ENCODE measurements at regions not wholly inside any gene's neighbourhood (a gene's known extent, or its start where the extent isn't known, plus 50 kb on each side); places are given as distances from the start of the nearest gene placed in this dataset.

DNA sequence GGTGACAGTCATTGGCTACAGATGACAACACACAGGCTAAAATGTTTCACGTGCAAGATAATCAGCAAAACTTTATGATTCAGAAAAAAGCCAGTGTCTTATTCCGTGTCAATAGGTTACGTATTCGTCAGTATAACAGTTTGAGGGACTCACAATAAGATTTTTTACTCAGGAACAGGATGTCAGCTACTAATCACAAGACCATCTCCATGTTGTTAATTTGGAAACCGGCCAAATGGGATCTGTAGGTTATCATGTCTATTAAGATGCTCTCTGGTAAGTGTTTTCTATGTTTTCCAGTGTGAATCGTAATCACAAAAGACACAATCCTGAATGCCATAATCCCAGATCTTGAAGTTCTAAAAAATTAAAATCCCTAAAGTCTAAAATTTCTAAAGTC lies 197.3 kb downstream of the ETV1 start:
- TF ChIP-seq EZH2 (IDR thresholded peaks at IDR 0.05; ENCODE audit: low read depth), result no peak
- TF ChIP-seq, protein P1, sequence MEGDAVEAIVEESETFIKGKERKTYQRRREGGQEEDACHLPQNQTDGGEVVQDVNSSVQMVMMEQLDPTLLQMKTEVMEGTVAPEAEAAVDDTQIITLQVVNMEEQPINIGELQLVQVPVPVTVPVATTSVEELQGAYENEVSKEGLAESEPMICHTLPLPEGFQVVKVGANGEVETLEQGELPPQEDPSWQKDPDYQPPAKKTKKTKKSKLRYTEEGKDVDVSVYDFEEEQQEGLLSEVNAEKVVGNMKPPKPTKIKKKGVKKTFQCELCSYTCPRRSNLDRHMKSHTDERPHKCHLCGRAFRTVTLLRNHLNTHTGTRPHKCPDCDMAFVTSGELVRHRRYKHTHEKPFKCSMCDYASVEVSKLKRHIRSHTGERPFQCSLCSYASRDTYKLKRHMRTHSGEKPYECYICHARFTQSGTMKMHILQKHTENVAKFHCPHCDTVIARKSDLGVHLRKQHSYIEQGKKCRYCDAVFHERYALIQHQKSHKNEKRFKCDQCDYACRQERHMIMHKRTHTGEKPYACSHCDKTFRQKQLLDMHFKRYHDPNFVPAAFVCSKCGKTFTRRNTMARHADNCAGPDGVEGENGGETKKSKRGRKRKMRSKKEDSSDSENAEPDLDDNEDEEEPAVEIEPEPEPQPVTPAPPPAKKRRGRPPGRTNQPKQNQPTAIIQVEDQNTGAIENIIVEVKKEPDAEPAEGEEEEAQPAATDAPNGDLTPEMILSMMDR (conservative IDR thresholded peaks at IDR 0.05), result no peak
- no peaks in the 10 kb centered on the region for H3K27me3 ChIP-seq (ENCODE audit: insufficient read depth, low read depth)
- no peak overlapping the region for H3K27ac ChIP-seq
- DNase-seq, result no peak
- H3K9me3 ChIP-seq (ENCODE audit: insufficient read depth, low read depth), result no peaks in the 10 kb centered on the region
- no peaks in the 10 kb centered on the region for H3K36me3 ChIP-seq (ENCODE audit: low read depth)
- ChIA-PET CTCF (no interaction called here), POLR2A (ENCODE audit: unreplicated experiment) (no interaction called here)
- H3F3A ChIP-seq (ENCODE audit: insufficient read depth, low read depth), result no peaks in the 10 kb centered on the region
- H4K20me1 ChIP-seq (ENCODE audit: insufficient read depth), result no peaks in the 10 kb centered on the region
- peaks cover 3% of the 10 kb centered on the region for H3K9me2 ChIP-seq (ENCODE audit: insufficient read depth)
- no peaks in the 10 kb centered on the region for H3K79me2 ChIP-seq (ENCODE audit: low read depth)
- H2AFZ ChIP-seq, result no peak overlapping the region
- intact Hi-C loops (cut with micrococcal nuclease; ENCODE audit: unreplicated experiment), result no loop called here
- no peak overlapping the region for H3K4me3 ChIP-seq
- H3K4me1 ChIP-seq (replicated peaks; ENCODE audit: insufficient read depth), result no peaks in the 10 kb centered on the region
- no peak overlapping the region for H3K4me2 ChIP-seq
- no TSS peak for BruUV-seq (replicated peaks)

DNA sequence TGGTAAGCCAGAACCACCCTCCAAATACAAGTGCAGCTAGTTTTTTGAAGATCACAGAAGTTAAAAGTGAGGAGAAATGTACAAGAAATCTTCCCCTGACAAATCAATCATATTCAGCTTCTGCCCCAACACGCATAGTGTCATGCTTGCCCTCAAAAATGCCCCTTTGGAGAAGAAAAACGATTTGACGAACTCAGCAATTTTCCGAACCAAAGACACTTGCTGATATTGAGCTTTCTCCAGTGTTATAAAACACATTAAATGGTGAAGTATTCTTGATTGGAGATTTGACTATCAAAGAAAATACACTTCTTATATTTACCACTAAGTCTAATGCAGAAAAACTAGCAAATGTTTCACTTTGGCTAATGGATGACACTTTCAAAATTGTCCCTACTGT lies 195.5 kb downstream of the ETV1 start:
- Histone ChIP-seq H4K20me1 (ENCODE audit: insufficient read depth) (no peaks in the 10 kb centered on the region), H3K9me2 (ENCODE audit: insufficient read depth) (peaks cover 2% of the 10 kb centered on the region; the same call in 1 of the 2 replicates), H3K79me2 (ENCODE audit: low read depth) (no peaks in the 10 kb centered on the region), H3K4me3 (no peak overlapping the region), H3K27me3 (ENCODE audit: insufficient read depth, low read depth) (no peaks in the 10 kb centered on the region), H3K27ac (no peak overlapping the region), H3K9me3 (ENCODE audit: insufficient read depth, low read depth) (no peaks in the 10 kb centered on the region), H2AFZ (no peak overlapping the region), H3F3A (ENCODE audit: insufficient read depth, low read depth) (no peaks in the 10 kb centered on the region), H3K36me3 (ENCODE audit: low read depth) (no peaks in the 10 kb centered on the region), H3K4me1 (replicated peaks; ENCODE audit: insufficient read depth) (no peaks in the 10 kb centered on the region), H3K4me2 (no peak overlapping the region)
- intact Hi-C loops (cut with micrococcal nuclease; ENCODE audit: unreplicated experiment), result loop anchor here (2.0 kb wide), 1 partner anchor 39 kb away; no protein-coding TSS in a partner anchor
- ChIA-PET CTCF (no interaction called here), POLR2A (ENCODE audit: unreplicated experiment) (no interaction called here)
- TF ChIP-seq, protein P1 (conservative IDR thresholded peaks at IDR 0.05), result no peak
- no peak for TF ChIP-seq EZH2 (IDR thresholded peaks at IDR 0.05; ENCODE audit: low read depth)
- no peak for DNase-seq
- no TSS peak for BruUV-seq (replicated peaks)

DNA sequence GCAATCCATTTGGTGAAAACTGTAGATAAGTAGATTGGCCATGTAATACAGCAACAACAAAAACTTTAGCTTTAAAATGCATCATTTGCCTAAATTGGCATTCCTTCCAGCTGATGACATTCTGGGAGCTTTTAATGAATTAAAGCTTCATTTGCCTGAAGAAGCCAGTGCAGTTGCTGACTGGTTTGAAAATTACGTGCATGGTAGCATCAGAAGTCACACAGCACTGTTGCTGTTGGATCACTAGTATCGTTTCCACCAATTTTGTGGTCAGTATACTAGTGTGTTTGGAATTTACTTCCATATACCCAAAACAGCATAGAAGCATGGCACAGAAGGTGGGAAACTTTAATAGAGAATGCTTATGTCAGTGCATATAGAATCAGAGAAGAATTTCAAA lies 194.9 kb downstream of the ETV1 start:
- POLR2A ChIA-PET (ENCODE audit: unreplicated experiment), result interaction anchor here (0.5 kb wide), 1 partner anchor 11 kb away, joined by 11 read pairs; no protein-coding TSS in a partner anchor

More for the DNA sequence above, 194.9 kb downstream of the ETV1 start:
- H3K9me3 ChIP-seq (ENCODE audit: insufficient read depth, low read depth), result 0 out of 2 replicates have a peak, but pooled peaks cover 4% of the 10 kb centered on the region
- no peaks in the 10 kb centered on the region for H3F3A ChIP-seq (ENCODE audit: insufficient read depth, low read depth)
- intact Hi-C loops (cut with micrococcal nuclease; ENCODE audit: unreplicated experiment), result loop anchor here (2.0 kb wide), 1 partner anchor 38 kb away; no protein-coding TSS in a partner anchor
- no peaks in the 10 kb centered on the region for H3K27me3 ChIP-seq (ENCODE audit: insufficient read depth, low read depth)
- H3K9me2 ChIP-seq (ENCODE audit: insufficient read depth), result no peaks in the 10 kb centered on the region
- no peak overlapping the region for H2AFZ ChIP-seq
- no peaks in the 10 kb centered on the region for H3K36me3 ChIP-seq (ENCODE audit: low read depth)
- CTCF ChIA-PET, result no interaction called here
- no peak for DNase-seq
- no peaks in the 10 kb centered on the region for H3K4me1 ChIP-seq (replicated peaks; ENCODE audit: insufficient read depth)
- no peak overlapping the region for H3K27ac ChIP-seq
- no peak overlapping the region for H3K4me3 ChIP-seq
- no peak overlapping the region for H3K4me2 ChIP-seq
- H3K79me2 ChIP-seq (ENCODE audit: low read depth), result no peaks in the 10 kb centered on the region
- TF ChIP-seq EZH2 (IDR thresholded peaks at IDR 0.05; ENCODE audit: low read depth), result no peak
- TF ChIP-seq, protein P1 (conservative IDR thresholded peaks at IDR 0.05), result no peak
- no peaks in the 10 kb centered on the region for H4K20me1 ChIP-seq (ENCODE audit: insufficient read depth)
- BruUV-seq (replicated peaks), result no TSS peak

Data from PC-9 (cell line).